ENCODE measurements at regions not wholly inside any gene's neighbourhood (a gene's known extent, or its start where the extent isn't known, plus 50 kb on each side); places are given as distances from the start of the nearest gene placed in this dataset.

DNA sequence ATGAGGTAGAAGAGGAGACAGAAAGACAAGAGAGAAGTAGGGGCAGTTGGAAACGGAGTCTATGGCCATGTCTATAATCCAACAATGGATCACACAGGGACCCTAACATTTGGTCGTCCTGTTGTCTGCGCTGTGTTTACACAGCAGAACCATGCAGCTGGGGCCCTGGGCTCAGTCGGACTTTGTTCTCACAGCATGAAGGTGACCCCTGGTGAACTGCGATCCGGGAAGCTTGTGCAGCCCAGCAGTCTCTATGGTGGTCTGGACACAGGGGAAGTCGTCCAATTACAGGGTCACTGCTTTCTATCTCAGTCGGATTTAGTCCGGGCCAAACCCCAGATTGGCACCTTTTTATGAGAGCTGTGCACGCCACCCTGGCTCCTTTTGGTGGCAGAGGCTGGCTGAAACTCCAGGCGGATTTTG, 153.6 kb downstream of the FOXA2 start (continued):
- TF ChIP-seq, protein P1, sequence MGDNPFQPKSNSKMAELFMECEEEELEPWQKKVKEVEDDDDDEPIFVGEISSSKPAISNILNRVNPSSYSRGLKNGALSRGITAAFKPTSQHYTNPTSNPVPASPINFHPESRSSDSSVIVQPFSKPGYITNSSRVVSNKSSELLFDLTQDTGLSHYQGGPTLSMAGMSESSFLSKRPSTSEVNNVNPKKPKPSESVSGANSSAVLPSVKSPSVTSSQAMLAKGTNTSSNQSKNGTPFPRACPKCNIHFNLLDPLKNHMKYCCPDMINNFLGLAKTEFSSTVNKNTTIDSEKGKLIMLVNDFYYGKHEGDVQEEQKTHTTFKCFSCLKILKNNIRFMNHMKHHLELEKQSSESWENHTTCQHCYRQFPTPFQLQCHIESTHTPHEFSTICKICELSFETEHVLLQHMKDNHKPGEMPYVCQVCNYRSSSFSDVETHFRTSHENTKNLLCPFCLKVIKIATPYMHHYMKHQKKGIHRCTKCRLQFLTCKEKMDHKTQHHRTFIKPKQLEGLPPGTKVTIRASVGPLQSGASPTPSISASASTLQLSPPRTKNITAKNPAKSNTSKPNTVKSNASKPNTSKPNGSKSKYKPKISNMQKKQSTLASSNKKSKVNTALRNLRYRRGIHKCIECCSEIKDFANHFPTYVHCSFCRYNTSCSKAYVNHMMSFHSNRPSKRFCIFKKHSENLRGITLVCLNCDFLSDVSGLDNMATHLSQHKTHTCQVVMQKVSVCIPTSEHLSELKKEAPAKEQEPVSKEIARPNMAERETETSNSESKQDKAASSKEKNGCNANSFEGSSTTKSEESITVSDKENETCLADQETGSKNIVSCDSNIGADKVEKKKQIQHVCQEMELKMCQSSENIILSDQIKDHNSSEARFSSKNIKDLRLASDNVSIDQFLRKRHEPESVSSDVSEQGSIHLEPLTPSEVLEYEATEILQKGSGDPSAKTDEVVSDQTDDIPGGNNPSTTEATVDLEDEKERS (CRISPR knock-in tag; IDR thresholded peaks at IDR 0.05), result peak; percentile 94
- TF ChIP-seq RARG (CRISPR knock-in tag; IDR thresholded peaks at IDR 0.05; ENCODE audit: low read depth), result no peak
- no peak for TF ChIP-seq ZNF180 (CRISPR knock-in tag; IDR thresholded peaks at IDR 0.05; ENCODE audit: borderline replicate concordance, low read depth)
- 0 out of 2 replicates have a peak, but pooled peaks have one; percentile 36 for TF ChIP-seq SRY (CRISPR knock-in tag; IDR thresholded peaks at IDR 0.05)
- TF ChIP-seq, protein P2, sequence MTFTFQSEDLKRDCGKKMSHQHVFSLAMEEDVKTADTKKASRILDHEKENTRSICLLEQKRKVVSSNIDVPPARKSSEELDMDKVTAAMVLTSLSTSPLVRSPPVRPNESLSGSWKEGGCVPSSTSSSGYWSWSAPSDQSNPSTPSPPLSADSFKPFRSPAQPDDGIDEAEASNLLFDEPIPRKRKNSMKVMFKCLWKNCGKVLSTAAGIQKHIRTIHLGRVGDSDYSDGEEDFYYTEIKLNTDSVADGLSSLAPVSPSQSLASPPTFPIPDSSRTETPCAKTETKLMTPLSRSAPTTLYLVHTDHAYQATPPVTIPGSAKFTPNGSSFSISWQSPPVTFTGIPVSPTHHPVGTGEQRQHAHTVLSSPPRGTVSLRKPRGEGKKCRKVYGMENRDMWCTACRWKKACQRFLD (CRISPR knock-in tag; IDR thresholded peaks at IDR 0.05; ENCODE audit: borderline replicate concordance), result no peak
- TF ChIP-seq, protein P3, sequence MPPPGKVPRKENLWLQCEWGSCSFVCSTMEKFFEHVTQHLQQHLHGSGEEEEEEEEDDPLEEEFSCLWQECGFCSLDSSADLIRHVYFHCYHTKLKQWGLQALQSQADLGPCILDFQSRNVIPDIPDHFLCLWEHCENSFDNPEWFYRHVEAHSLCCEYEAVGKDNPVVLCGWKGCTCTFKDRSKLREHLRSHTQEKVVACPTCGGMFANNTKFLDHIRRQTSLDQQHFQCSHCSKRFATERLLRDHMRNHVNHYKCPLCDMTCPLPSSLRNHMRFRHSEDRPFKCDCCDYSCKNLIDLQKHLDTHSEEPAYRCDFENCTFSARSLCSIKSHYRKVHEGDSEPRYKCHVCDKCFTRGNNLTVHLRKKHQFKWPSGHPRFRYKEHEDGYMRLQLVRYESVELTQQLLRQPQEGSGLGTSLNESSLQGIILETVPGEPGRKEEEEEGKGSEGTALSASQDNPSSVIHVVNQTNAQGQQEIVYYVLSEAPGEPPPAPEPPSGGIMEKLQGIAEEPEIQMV (CRISPR knock-in tag; IDR thresholded peaks at IDR 0.05; ENCODE audit: low read depth), result peak; percentile 58; the same call in 1 of the 2 replicates
- TF ChIP-seq ZNF44 (CRISPR knock-in tag; IDR thresholded peaks at IDR 0.05), result peak; percentile 80; the same call in 1 of the 2 replicates
- 0 out of 2 replicates have a peak, but pooled peaks have one; percentile 9 for TF ChIP-seq ZNF775 (CRISPR knock-in tag; IDR thresholded peaks at IDR 0.05; ENCODE audit: borderline replicate concordance)
- TF ChIP-seq SIX4 (CRISPR knock-in tag; IDR thresholded peaks at IDR 0.05), result peak; percentile 92
- TF ChIP-seq, protein P4, sequence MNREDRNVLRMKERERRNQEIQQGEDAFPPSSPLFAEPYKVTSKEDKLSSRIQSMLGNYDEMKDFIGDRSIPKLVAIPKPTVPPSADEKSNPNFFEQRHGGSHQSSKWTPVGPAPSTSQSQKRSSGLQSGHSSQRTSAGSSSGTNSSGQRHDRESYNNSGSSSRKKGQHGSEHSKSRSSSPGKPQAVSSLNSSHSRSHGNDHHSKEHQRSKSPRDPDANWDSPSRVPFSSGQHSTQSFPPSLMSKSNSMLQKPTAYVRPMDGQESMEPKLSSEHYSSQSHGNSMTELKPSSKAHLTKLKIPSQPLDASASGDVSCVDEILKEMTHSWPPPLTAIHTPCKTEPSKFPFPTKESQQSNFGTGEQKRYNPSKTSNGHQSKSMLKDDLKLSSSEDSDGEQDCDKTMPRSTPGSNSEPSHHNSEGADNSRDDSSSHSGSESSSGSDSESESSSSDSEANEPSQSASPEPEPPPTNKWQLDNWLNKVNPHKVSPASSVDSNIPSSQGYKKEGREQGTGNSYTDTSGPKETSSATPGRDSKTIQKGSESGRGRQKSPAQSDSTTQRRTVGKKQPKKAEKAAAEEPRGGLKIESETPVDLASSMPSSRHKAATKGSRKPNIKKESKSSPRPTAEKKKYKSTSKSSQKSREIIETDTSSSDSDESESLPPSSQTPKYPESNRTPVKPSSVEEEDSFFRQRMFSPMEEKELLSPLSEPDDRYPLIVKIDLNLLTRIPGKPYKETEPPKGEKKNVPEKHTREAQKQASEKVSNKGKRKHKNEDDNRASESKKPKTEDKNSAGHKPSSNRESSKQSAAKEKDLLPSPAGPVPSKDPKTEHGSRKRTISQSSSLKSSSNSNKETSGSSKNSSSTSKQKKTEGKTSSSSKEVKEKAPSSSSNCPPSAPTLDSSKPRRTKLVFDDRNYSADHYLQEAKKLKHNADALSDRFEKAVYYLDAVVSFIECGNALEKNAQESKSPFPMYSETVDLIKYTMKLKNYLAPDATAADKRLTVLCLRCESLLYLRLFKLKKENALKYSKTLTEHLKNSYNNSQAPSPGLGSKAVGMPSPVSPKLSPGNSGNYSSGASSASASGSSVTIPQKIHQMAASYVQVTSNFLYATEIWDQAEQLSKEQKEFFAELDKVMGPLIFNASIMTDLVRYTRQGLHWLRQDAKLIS (CRISPR knock-in tag; IDR thresholded peaks at IDR 0.05), result no peak
- TF ChIP-seq DNMT1 (CRISPR knock-in tag; IDR thresholded peaks at IDR 0.05), result no peak
- no peak for TF ChIP-seq SOX6 (IDR thresholded peaks at IDR 0.05)
- TF ChIP-seq SOX6 (CRISPR knock-in tag; IDR thresholded peaks at IDR 0.05), result peak; percentile 98
- peak; percentile 78 for TF ChIP-seq MED8 (CRISPR knock-in tag; IDR thresholded peaks at IDR 0.05; ENCODE audit: insufficient replicate concordance)
- TF ChIP-seq GTF3A (CRISPR knock-in tag; conservative IDR thresholded peaks at IDR 0.05), result no peak
- TF ChIP-seq, protein P5, sequence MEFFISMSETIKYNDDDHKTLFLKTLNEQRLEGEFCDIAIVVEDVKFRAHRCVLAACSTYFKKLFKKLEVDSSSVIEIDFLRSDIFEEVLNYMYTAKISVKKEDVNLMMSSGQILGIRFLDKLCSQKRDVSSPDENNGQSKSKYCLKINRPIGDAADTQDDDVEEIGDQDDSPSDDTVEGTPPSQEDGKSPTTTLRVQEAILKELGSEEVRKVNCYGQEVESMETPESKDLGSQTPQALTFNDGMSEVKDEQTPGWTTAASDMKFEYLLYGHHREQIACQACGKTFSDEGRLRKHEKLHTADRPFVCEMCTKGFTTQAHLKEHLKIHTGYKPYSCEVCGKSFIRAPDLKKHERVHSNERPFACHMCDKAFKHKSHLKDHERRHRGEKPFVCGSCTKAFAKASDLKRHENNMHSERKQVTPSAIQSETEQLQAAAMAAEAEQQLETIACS (CRISPR knock-in tag; IDR thresholded peaks at IDR 0.05), result no peak
- TF ChIP-seq, protein P6, sequence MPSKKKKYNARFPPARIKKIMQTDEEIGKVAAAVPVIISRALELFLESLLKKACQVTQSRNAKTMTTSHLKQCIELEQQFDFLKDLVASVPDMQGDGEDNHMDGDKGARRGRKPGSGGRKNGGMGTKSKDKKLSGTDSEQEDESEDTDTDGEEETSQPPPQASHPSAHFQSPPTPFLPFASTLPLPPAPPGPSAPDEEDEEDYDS (CRISPR knock-in tag; IDR thresholded peaks at IDR 0.05), result peak; percentile 69; the same call in 1 of the 2 replicates
- TF ChIP-seq, protein P7, sequence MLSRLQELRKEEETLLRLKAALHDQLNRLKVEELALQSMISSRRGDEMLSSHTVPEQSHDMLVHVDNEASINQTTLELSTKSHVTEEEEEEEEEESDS (CRISPR knock-in tag; IDR thresholded peaks at IDR 0.05; ENCODE audit: borderline replicate concordance), result peak; percentile 81; the same call in 1 of the 2 replicates

Measured in HepG2 (cell line).